CD4-positive, alpha-beta T cell (primary cell): ENCODE measurements at regions not wholly inside any gene's neighbourhood (a gene's known extent, or its start where the extent isn't known, plus 50 kb on each side); places are given as distances from the start of the nearest gene placed in this dataset.

Source experiments
- ATAC-seq: fragments of 200-7000 bp; cut with Tn5 transposase; one replicate; pipeline ENCODE4 v1.10.0; 2022; ENCODE audit warnings: mild to moderate bottlenecking; ENCODE audit not compliant: poor library complexity
- CTCF ChIA-PET: fragments of 350-600 bp; sonication (Branson Sonifier 250); formaldehyde crosslinking; loops from one replicate; lab custom pipeline; 2021; ENCODE audit warnings: antibody characterized with exemption, inconsistent platforms; lab: Charles Lee
- POLR2A ChIA-PET: fragments of 350-600 bp; sonication (Branson Sonifier 250); formaldehyde crosslinking; loops from one replicate; lab custom pipeline; 2021; ENCODE audit warnings: antibody characterized with exemption, inconsistent platforms; lab: Charles Lee
- DNase-seq, 14 experiments: peaks; one replicate each; pipeline ENCODE4 v3.0.0-alpha.2; 2013 to 2020; ENCODE audit warnings: mixed read lengths in 2 of 14
- H3K27ac ChIP-seq, 2 donors: one replicate each; pipeline versions ENCODE4 v1.5.1 to v1.7.0; 2013; ENCODE audit warnings: low read length in 2 of 2, low read depth in 1 of 2, mild to moderate bottlenecking in 1 of 2
- H3K27me3 ChIP-seq, 2 experiments: 1 replicate in 1 of 2; 2 replicates in 1 of 2; pipeline versions ENCODE4 v1.6.1 to v1.7.0; 2013; ENCODE audit warnings: low read length in 2 of 2, control low read depth in 1 of 2, mild to moderate bottlenecking in 1 of 2, moderate library complexity in 1 of 2; ENCODE audit not compliant: insufficient read depth in 2 of 2, control insufficient read depth in 1 of 2
- H3K36me3 ChIP-seq: one replicate; pipeline ENCODE4 v1.6.1; 2013; ENCODE audit warnings: low read length, control low read depth; ENCODE audit not compliant: insufficient read depth
- H3K4me1 ChIP-seq: one replicate; pipeline ENCODE4 v1.6.1; 2013; ENCODE audit warnings: low read length, control low read depth; ENCODE audit not compliant: insufficient read depth
- H3K4me3 ChIP-seq: one replicate; pipeline ENCODE4 v1.5.1; 2013; ENCODE audit warnings: mild to moderate bottlenecking, low read length, moderate library complexity
- H3K9me3 ChIP-seq, 2 experiments: 1 replicate in 1 of 2; 2 replicates in 1 of 2; pipeline versions ENCODE4 v1.6.1 to v1.7.0; 2013; ENCODE audit warnings: low read length in 2 of 2, mild to moderate bottlenecking in 2 of 2, control low read depth in 1 of 2, moderate library complexity in 1 of 2; ENCODE audit not compliant: control insufficient read depth in 1 of 2, insufficient read depth in 1 of 2
- H3K27ac Mint-ChIP-seq: one replicate; pipeline ENCODE4 v1.8.0; 2020; ENCODE audit warnings: mixed read lengths
- H3K27me3 Mint-ChIP-seq: one replicate; pipeline ENCODE4 v1.8.0; 2021; ENCODE audit warnings: mixed read lengths
- H3K36me3 Mint-ChIP-seq: one replicate; pipeline ENCODE4 v1.8.0; 2021; ENCODE audit warnings: low read depth, mixed read lengths
- H3K4me1 Mint-ChIP-seq: one replicate; pipeline ENCODE4 v1.8.0; 2021; ENCODE audit warnings: low read depth, mixed read lengths
- H3K4me3 Mint-ChIP-seq: one replicate; pipeline ENCODE4 v1.8.0; 2020; ENCODE audit warnings: mild to moderate bottlenecking, mixed read lengths
- H3K9me3 Mint-ChIP-seq: one replicate; pipeline ENCODE4 v1.8.0; 2020; ENCODE audit warnings: mixed read lengths
- intact Hi-C, 2 experiments: fragments of 100-400 bp; cut with DNase I in 1 of 2; cut with micrococcal nuclease in 1 of 2; formaldehyde crosslinking; loops; one replicate each; pipeline versions ENCODE4 v1.15.1 to v1.9.0; 2023 to 2025; cut with DNase I, micrococcal nuclease
- TF ChIP-seq, protein P1 (sequence below): fragments of 200-600 bp; IDR thresholded peaks from one replicate; pipeline ENCODE4 v1.8.0; 2022; ENCODE audit warnings: antibody characterized with exemption, mild to moderate bottlenecking

DNA sequence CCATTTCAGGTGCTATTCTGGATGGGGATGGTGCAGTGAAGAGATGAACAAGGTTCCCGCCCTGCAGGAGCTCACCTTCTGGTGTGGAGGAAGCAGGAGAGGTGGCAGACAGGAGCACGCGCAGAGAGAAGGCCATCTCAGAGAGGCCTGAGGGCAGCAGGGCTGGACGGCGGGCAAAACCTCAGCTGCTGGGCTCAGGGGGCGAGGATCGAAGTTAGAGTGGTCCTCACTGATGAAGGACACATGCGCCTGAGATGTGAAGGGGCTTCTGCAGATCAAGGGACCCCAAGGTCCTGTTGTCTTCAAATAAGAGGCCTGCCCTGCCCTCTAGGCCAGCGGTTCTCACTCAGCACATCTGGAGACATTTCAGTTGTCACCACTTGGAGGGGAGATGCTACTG lies 198.4 kb upstream of the PMEPA1 start:
- Histone ChIP-seq H3K27ac (no peak overlapping the region), H3K9me3 (no peaks in the 10 kb centered on the region), H3K4me3 (no peak overlapping the region), H3K4me1 (no peaks in the 10 kb centered on the region), H3K36me3 (no peaks in the 10 kb centered on the region), H3K27me3 (peaks cover 8 to 11% of the 10 kb centered on the region in 2 experiments)
- Mint-ChIP-seq H3K9me3 (no peaks in the 10 kb centered on the region), H3K4me3 (no peak overlapping the region), H3K27ac (no peak overlapping the region), H3K27me3 (peaks cover 48% of the 10 kb centered on the region), H3K36me3 (no peaks in the 10 kb centered on the region), H3K4me1 (no peaks in the 10 kb centered on the region)
- POLR2A ChIA-PET, result no interaction called here
- ATAC-seq (no peak), DNase-seq (no peak)
- TF ChIP-seq, protein P1, sequence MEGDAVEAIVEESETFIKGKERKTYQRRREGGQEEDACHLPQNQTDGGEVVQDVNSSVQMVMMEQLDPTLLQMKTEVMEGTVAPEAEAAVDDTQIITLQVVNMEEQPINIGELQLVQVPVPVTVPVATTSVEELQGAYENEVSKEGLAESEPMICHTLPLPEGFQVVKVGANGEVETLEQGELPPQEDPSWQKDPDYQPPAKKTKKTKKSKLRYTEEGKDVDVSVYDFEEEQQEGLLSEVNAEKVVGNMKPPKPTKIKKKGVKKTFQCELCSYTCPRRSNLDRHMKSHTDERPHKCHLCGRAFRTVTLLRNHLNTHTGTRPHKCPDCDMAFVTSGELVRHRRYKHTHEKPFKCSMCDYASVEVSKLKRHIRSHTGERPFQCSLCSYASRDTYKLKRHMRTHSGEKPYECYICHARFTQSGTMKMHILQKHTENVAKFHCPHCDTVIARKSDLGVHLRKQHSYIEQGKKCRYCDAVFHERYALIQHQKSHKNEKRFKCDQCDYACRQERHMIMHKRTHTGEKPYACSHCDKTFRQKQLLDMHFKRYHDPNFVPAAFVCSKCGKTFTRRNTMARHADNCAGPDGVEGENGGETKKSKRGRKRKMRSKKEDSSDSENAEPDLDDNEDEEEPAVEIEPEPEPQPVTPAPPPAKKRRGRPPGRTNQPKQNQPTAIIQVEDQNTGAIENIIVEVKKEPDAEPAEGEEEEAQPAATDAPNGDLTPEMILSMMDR, result no peak
- CTCF ChIA-PET, result no interaction called here
- intact Hi-C loops, result no loop called here

DNA sequence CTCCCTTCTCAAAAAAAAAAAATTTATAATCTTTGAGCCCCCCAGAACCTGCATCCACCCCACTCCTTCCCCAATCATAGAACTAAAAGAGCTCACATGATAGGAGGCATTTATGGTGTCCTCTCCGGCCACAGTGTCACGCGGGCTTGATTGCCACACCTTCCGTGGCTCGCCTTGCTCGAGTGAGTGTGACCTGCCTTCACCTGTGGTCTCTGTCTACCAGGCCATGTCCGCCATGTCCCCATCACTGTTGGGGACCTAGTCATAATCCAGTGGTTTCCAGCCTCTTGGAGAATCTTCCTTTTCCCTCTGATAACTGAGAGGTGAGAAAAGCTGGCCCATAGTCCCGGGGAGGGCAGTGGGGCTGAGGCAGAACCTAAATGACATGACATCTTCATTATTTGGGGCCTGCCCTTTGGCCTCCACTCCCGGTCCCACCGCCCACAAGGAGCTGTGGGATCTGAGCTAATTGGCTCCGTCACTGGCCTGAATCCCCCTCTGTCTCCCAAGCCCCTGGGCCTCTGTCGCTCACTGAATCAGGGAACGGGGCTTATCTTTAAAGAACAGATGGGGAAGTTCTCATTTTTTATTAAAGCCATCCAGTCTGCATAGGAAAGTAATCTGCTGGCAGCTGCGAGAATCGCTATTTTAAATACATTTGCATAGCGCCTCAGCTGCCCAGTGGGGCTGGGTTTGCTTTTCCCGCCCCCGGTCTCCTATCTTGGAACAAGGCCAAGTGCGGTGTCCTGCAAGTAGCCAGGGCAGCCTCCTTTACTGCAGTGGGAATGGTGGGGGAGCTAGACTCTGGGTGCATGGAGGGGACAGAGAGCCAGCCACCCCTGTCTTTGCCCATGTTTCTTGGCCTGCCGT lies 197.6 kb upstream of the PMEPA1 start:
- H3K27me3 Mint-ChIP-seq, result peaks cover 42% of the 10 kb centered on the region
- H3K36me3 ChIP-seq, result no peaks in the 10 kb centered on the region
- no peak overlapping the region for H3K27ac ChIP-seq
- H3K4me1 ChIP-seq, result no peaks in the 10 kb centered on the region
- no peak overlapping the region for H3K4me3 ChIP-seq
- no peaks in the 10 kb centered on the region for H3K9me3 ChIP-seq
- H3K4me1 Mint-ChIP-seq, result no peaks in the 10 kb centered on the region
- ChIA-PET POLR2A (no interaction called here), CTCF (no interaction called here)
- intact Hi-C loops, result no loop called here
- peaks cover 5 to 11% of the 10 kb centered on the region in 2 experiments for H3K27me3 ChIP-seq
- ATAC-seq (no peak), DNase-seq (no peak)
- no peak overlapping the region for H3K27ac Mint-ChIP-seq
- no peaks in the 10 kb centered on the region for H3K9me3 Mint-ChIP-seq
- no peak overlapping the region for H3K4me3 Mint-ChIP-seq
- TF ChIP-seq, protein P1, result no peak
- H3K36me3 Mint-ChIP-seq, result no peaks in the 10 kb centered on the region

DNA sequence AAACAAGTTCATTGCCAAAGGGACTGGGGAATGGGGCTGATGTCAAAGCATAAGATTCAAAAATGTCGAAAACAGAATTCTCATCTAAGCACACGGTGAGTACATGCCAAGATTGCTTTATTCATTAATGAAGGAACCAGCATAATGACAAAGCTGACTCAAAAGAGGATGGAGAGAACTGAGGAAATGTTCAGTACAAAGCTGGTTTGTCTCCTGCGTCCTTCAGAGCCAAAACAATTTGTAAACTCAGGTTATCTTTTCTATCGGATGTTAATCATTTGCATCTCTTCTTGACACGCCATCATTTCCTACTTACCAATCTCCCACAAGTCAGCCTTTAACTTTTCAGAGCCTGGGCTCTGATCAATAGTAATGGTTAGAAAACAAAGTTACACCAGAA lies 195.6 kb upstream of the PMEPA1 start:
- Histone ChIP-seq H3K36me3 (no peaks in the 10 kb centered on the region), H3K4me3 (no peak overlapping the region), H3K27me3 (peaks cover 7% of the 10 kb centered on the region in 2 experiments), H3K27ac (no peak overlapping the region), H3K4me1 (no peaks in the 10 kb centered on the region), H3K9me3 (no peaks in the 10 kb centered on the region)
- TF ChIP-seq, protein P1, result no peak
- Mint-ChIP-seq H3K9me3 (no peaks in the 10 kb centered on the region), H3K27me3 (peaks cover 28% of the 10 kb centered on the region), H3K36me3 (no peaks in the 10 kb centered on the region), H3K4me1 (no peaks in the 10 kb centered on the region), H3K27ac (no peak overlapping the region), H3K4me3 (no peak overlapping the region)
- DNase-seq (no peak), ATAC-seq (no peak)
- intact Hi-C loops, result no loop called here
- ChIA-PET CTCF (no interaction called here), POLR2A (no interaction called here)
